ENCODE measurements at regions not wholly inside any gene's neighbourhood (a gene's known extent, or its start where the extent isn't known, plus 50 kb on each side); places are given as distances from the start of the nearest gene placed in this dataset.

- peaks cover 2% of the 10 kb centered on the region for H3K9me3 ChIP-seq (replicated peaks; ENCODE audit: control insufficient read depth, insufficient read depth, low read length)
- ChIA-PET CTCF (no interaction called here), POLR2A (no interaction called here)
- no TSS peak for BruUV-seq (replicated peaks)
- no peaks in the 10 kb centered on the region for H3K9me1 ChIP-seq (replicated peaks; ENCODE audit: control insufficient read depth, extremely low read depth, insufficient read depth, low read length)
- no peaks in the 10 kb centered on the region for H3K36me3 ChIP-seq (ENCODE audit: control insufficient read depth in 2 of 2, extremely low read depth in 1 of 2, insufficient read depth in 2 of 2, low read length in 2 of 2)
- H3K4me2 ChIP-seq (ENCODE audit: insufficient read depth, low read length), result no peak overlapping the region
- no peak for TF ChIP-seq CTCF (IDR thresholded peaks at IDR 0.05; ENCODE audit: extremely low read depth in 1 of 2, insufficient read depth in 1 of 2, low read depth in 1 of 2, low read length in 2 of 2)
- no peak for TF ChIP-seq POLR2A (IDR thresholded peaks at IDR 0.05; ENCODE audit: low read depth, low read length)
- TF ChIP-seq MYC (IDR thresholded peaks at IDR 0.05; ENCODE audit: low read depth, low read length), result no peak
- no peak for TF ChIP-seq MAX (IDR thresholded peaks at IDR 0.05; ENCODE audit: insufficient read depth, insufficient read length)
- TF ChIP-seq JUN (IDR thresholded peaks at IDR 0.05; ENCODE audit: borderline replicate concordance, insufficient read depth, insufficient read length, low read depth), result no peak
- no peak for TF ChIP-seq POLR2AphosphoS5 (IDR thresholded peaks at IDR 0.05; ENCODE audit: insufficient read depth, low read depth, low read length)
- TF ChIP-seq EZH2 (IDR thresholded peaks at IDR 0.05; ENCODE audit: borderline replicate concordance, low read depth, low read length, severe bottlenecking), result no peak
- TF ChIP-seq GATA2 (IDR thresholded peaks at IDR 0.05; ENCODE audit: insufficient read depth, insufficient read length, low read depth, low read length), result no peak
- TF ChIP-seq FOS (IDR thresholded peaks at IDR 0.05; ENCODE audit: borderline replicate concordance, insufficient read depth, low read length), result no peak
- no peak overlapping the region for H3K4me3 ChIP-seq (replicated peaks in 1 of 3; ENCODE audit: insufficient read depth in 1 of 3, low read depth in 1 of 3, low read length in 3 of 3)
- H4K20me1 ChIP-seq (replicated peaks; ENCODE audit: control insufficient read depth, extremely low read depth, insufficient read depth, low read length), result no peaks in the 10 kb centered on the region
- no peaks in the 10 kb centered on the region for H3K4me1 ChIP-seq (ENCODE audit: control insufficient read depth, extremely low read depth, insufficient read depth, low read length)
- H3K27ac ChIP-seq (ENCODE audit: insufficient read depth, low read depth, low read length), result no peak overlapping the region
- intact Hi-C loops (cut with micrococcal nuclease), result no loop called here
- FAIRE-seq, result no peak
- no peak overlapping the region for H2AFZ ChIP-seq (ENCODE audit: low read depth, low read length)
- H3K9ac ChIP-seq (replicated peaks; ENCODE audit: extremely low read depth, insufficient read depth, low read length), result no peak overlapping the region
- H3K27me3 ChIP-seq (ENCODE audit: control insufficient read depth in 2 of 2, insufficient read depth in 2 of 2, low read length in 2 of 2), result no peaks in the 10 kb centered on the region
- dilution Hi-C loops (cut with MboI; ENCODE audit: extremely low pct_ligation_motif_present, low sequenced_read_pairs), result no loop called here
- no peaks in the 10 kb centered on the region for H3K79me2 ChIP-seq (ENCODE audit: control insufficient read depth, insufficient read depth, low read length)
- DNase-seq (ENCODE audit: low read depth, low spot score), result no peak
These were observed 453.8 kb upstream of the HS3ST5 start for GRCh38 chr6:114796576-114796975.
